HG03354 (cell line): ENCODE measurements at regions not wholly inside any gene's neighbourhood (a gene's known extent, or its start where the extent isn't known, plus 50 kb on each side); places are given as distances from the start of the nearest gene placed in this dataset.

Experiments
- ATAC-seq: cut with Tn5 transposase; IDR thresholded peaks from one replicate; pipeline ENCODE4 v1.9.1; 2021; ENCODE audit warnings: mild to moderate bottlenecking; ENCODE audit not compliant: unreplicated experiment, poor library complexity, severe bottlenecking

DNA sequence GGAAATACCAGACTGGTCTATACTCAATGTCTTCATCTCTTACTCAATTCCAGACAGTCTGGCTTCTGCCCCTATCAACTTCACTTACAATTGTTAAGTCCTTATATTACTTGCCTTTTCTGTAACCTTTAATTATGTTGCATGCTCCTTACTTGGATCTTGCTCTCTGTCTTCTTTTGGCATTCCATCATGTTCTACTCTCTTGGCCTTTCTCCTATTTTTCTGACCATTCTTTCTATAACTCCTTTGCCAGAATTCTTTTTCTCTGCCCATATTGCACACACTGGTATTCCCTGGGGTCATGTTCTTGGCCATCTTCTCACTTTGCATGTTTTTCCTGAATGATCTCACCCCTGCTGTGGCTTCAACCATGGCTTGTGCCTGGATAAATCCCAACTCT, 209.8 kb upstream of the ZNF462 start:
- ATAC-seq: no peak

GRCh38 chr9:106655966-106656365, 207.0 kb upstream of the ZNF462 start:
- no peak for ATAC-seq

DNA sequence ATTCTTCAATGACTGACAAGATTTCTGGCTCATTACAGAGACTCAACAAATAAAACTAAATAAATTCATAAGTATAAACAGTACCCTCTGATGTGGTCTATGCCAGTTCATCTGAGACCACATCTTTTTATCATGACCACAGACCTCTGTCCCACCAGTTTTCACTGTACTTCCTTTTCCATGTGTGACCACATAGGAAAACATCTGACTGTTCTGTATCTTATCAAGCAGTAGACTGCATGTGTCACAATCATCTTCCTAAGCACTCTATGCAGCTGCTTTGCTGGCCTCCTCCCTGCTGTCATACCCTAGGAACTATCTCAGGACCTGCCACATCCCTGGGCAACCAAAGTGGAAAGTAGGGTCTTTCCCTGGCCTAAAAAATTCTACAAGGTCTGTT, 205.0 kb upstream of the ZNF462 start:
- ATAC-seq: no peak

GRCh38 chr9:106668534-106668933, 194.4 kb upstream of the ZNF462 start:
- ATAC-seq: no peak

GRCh38 chr9:106669835-106670234, 193.1 kb upstream of the ZNF462 start:
- no peak for ATAC-seq

DNA sequence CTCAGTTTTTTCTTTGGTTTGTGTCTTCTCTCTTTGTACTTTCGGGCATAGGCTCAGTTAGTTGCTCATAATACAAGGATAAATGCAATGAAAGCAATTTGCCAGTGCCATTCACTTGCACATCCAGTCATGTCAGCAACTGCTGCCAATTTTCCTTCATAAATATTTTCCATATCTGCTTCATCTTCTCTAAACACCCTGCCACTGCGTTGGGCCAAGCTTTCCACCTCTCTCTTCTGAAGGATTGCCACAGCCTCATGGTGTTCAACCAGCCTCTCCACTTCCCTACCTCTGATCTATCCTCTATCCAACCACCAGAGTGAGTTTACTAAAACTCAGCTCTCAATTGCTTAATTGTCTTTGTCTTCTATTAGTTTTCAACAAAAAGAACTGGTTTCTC, 192.5 kb upstream of the ZNF462 start:
- ATAC-seq: no peak

GRCh38 chr9:106675780-106676179, 187.2 kb upstream of the ZNF462 start:
- no peak for ATAC-seq

DNA sequence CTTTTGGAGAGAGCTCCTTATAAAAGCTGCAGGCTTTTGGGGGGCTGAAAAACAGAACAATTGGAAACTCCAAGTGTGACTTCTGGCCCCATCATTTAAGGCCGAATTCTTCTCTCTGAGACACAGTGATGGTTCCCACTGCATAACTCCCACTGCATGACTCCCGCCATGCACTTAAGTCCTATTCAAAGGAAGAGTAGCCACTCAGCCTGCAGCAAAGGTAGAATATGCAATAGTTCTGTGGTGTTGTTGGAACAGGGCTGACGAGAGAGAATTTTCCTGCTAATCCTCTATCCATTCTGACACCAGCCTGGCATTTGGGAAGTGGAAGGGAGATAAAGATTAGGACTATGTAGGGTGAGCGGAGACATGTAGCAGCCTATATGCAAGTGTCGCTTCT, 185.6 kb upstream of the ZNF462 start:
- no peak for ATAC-seq

DNA sequence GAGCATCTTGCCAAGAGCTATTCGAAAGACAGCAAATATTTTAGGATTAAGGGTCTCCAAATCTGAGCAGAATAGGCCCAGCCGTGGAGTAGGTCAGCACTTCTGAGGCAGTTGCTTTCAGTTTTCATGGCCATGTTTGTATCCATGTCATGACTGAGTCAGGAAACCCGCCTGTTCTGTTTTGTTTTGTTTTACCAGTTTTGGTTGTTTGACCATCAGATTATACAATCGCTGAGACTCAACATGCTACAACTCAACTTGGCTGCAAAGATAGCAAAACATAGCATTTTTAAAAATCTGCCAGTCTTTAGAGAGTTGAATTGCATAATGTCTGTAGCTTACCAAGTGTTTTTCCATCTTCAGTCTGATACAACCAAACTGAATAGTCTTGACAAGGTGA, 185.1 kb upstream of the ZNF462 start:
- no peak for ATAC-seq

DNA sequence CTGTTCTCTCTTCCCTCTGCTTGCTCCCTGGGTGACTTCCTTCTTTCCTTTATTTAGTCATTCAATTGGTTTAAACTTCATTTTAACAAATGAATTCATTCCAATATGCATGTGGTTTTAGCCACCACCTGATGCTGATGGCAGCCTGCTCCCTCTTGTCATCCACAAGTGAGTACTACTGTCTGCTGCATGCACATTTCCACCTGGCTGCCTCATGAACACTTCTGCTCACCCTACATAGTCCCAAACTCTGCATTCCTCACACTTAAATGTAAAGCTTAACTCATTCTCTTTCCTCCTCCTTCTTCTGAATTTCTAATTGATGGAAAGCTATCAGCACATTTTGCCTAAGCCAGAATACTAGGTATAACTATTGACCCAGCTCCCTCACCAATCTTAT, 184.7 kb upstream of the ZNF462 start:
- ATAC-seq: no peak

GRCh38 chr9:106682420-106682819, 180.5 kb upstream of the ZNF462 start:
- no peak for ATAC-seq

DNA sequence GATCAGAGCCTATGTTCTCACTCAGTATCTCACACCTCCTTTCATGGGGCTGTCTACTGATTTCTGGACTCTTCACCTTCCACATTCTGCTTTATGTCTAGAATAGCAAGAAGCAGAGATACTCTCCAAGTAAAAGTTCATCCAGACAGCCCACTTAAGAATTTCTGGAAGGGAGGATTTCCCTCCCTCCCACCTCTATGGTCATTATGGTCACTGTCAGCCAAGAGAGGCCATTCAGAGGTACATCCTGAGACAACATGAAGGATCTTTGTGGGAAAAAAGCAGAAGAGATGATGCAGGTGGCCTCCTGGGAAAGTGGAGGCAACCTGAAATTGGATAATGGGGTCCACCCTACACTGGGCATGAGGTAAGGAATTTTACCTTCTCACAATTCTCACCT, 179.5 kb upstream of the ZNF462 start:
- ATAC-seq: no peak

- ATAC-seq: no peak
Measured at GRCh38 chr9:106684940-106685695, 177.8 kb upstream of the ZNF462 start.

- no peak for ATAC-seq
Measured at GRCh38 chr9:106689089-106689488, 173.9 kb upstream of the ZNF462 start.

- ATAC-seq: no peak
Measured at GRCh38 chr9:106691627-106692026, 171.3 kb upstream of the ZNF462 start.

DNA sequence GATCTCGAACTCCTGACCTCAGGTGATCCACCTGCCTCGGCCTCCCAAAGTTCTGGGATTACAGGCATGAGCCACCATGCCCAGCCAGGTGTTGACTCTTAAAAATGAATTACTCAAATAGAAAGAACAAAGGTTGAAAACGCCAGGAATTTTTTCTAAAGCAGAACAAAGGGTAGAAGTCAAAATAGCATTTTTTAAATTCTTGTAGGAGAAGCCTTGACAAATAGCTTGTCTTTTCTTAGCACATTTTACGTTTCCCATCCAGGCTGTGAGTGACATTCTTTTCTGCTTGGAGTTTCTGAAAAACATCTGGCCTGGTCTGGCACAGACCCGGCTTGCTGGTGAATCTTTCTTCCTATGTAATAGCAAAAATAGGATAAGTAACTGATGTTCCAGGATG, 169.4 kb upstream of the ZNF462 start:
- no peak for ATAC-seq

- no peak for ATAC-seq
Measured at GRCh38 chr9:106696804-106697203, 166.2 kb upstream of the ZNF462 start.

DNA sequence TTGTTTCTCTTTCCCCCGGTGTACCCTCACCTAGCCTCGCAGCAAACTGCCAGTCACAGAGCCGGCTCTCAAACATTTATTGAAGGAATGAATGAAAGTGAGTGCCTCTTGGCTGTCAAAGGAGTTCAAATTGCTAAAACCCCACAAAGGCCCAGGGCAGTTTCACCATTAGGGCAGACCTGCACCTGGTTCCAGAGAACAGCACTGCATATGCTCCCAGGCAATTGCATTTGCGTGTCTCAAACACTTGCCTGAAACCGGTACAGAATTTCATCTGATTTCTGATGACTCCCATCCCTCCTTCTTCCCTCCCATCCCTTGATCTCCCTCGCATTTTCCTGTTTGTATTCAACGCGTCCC, 165.6 kb upstream of the ZNF462 start:
- no peak for ATAC-seq

- ATAC-seq: no peak
Measured at GRCh38 chr9:106697750-106698502, 165.0 kb upstream of the ZNF462 start.

DNA sequence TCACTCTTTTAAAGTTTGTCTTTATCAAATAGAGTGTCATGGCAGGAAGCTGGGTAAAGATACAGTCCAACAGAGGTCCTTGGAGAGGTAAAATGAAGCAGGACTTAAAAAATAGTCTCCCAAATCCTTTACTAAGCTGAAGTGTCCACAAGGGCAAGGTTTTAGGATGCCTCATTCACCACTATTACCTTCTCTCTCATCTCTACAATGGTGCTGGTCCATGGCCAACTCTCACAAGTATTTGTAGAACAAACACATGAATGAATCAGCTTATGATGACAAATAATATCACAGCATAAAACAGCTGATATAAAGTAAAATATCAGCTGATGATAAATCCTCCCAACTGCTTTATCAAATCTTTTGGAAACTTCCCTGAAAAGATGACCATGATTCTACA, 162.3 kb upstream of the ZNF462 start:
- ATAC-seq: no peak

- no peak for ATAC-seq
Measured at GRCh38 chr9:106701611-106702010, 161.4 kb upstream of the ZNF462 start.
